Posterior vena cava (tissue), 2 donors: ENCODE measurements at regions not wholly inside any gene's neighbourhood (a gene's known extent, or its start where the extent isn't known, plus 50 kb on each side); places are given as distances from the start of the nearest gene placed in this dataset.

Experiments used
- DNase-seq: peaks from one replicate; pipeline ENCODE4 v3.0.0-alpha.2; 2020; ENCODE audit warnings: low spot score
- intact Hi-C, 2 donors: fragments of 100-400 bp; cut with DNase I; formaldehyde crosslinking; loops; one replicate each; pipeline versions ENCODE4 v1.14.1 to v1.14.2; 2022 to 2023
- donor health status: DM: yes; HTN: yes; CAD: no.
- donor health status: DM: yes; HTN: yes; CAD: no.

DNA sequence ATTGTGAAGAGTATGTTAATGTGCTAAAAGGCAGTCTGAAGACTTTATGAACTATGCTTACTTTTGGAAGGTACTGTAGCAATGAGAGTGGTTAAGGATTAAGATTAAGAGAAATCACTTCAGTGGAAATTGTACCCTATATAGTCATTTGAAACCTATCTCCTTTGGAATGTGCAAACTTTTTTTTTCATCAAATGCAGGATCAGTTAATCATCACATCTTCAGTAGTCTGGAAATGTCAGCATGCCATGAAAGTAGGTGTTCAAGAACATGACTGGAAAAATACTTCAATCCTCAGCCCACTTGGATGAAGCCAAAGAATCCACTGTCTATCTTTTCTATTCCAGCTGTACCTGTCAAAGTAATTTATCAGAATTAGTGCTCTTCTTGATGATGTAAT lies 157.8 kb upstream of the TMEM161B start:
- DNase-seq, result no peak
- intact Hi-C loops, result no loop called here

DNA sequence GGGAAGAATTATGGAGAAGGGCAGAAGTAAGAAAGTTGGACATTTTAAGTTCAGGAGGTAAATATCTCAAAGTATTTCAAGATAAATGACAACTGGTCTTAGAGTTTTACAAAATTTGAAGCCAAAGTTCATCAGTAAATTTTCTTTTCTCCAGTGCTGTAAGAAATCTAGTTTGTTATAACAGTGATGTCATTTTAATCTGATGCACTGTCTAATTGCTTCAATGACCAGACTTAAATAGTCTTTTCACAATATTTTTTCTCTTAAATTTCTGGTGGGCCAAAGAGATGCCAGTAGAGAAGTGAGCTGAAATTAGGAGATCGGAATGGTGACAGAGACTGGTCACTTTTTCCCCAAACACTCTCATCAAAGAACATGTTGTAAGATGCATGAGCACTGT lies 156.5 kb upstream of the TMEM161B start:
- intact Hi-C loops, result no loop called here
- DNase-seq, result no peak

- DNase-seq, result no peak
- intact Hi-C loops, result no loop called here
Measured at GRCh38 chr5:88419931-88420330, 151.3 kb upstream of the TMEM161B start.

DNA sequence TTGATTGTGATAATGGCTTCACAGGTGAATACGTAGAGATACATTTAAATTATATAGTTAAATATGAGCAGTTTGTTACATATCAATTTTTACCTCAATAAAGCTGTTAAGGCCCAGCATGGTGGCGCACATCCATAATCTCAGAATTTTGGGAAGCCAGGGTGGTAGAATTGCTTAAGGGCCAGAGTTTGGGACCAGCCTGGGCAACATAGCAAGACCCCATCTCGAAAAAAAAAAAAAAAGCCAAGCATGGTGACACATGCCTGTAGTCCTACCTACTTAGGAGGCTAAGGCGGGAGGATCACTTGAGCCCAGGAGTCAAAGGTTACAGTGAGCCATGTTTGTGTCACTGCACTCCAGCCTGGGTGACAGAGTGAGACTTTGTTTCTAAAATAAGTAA lies 138.7 kb upstream of the TMEM161B start:
- intact Hi-C loops, result no loop called here
- no peak for DNase-seq

GRCh38 chr5:88405783-88406182 lies 137.1 kb upstream of the TMEM161B start:
- DNase-seq, result no peak
- intact Hi-C loops, result no loop called here

GRCh38 chr5:88404405-88404804 lies 135.8 kb upstream of the TMEM161B start:
- intact Hi-C loops, result no loop called here
- no peak for DNase-seq

GRCh38 chr5:88401686-88402085 lies 133.0 kb upstream of the TMEM161B start:
- no peak for DNase-seq
- intact Hi-C loops, result no loop called here

DNA sequence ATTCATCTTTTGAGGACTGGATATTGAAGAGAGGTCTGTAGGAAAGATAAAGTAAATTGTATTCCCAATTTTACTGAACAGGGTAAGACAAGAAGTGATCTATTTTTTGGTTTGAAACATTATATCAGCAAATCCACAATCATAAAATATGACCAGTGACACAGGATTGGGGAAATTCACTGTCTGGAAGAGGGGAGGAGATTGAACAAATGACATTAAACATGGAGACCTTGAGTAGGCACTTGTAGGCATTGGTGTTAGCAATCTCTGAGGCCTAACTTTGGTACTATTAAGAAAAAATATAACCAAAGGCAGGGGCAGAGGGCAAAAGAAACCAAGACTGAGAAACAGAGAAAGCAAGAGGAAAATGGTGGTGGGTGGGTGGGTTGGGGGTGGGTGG lies 132.6 kb upstream of the TMEM161B start:
- intact Hi-C loops, result no loop called here
- DNase-seq, result no peak

- no peak for DNase-seq
- intact Hi-C loops, result no loop called here
Measured at GRCh38 chr5:88399561-88399960, 130.9 kb upstream of the TMEM161B start.

GRCh38 chr5:88398316-88398715 lies 129.7 kb upstream of the TMEM161B start:
- no peak for DNase-seq

DNA sequence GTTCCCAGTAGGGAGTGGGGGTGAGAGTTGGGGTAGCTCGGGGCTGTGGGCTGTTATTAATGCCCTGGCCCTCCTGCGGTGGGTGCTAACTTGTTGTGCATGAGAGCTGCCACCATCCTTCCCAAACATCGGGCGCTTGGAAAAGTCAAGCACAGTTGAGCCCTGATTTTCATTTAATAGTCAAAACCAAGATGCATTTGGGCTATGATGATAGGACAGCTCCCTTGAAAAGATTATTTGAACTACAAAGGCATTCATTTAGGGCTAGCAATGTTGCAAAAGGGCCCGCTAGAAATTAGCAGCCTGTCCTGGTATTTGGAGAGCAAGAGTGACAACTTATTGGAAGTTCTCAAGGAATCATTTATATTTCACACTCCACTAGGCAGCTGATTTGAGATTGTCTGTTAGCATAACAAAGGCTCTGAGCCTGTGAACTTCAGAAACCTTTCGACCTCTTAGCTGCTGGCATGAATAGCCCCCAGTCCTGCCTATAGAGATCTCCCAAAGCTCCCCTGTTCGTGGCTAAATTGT lies 128.2 kb upstream of the TMEM161B start:
- intact Hi-C loops, result no loop called here
- no peak for DNase-seq

More at GRCh38 chr5:88398316-88398715, 129.7 kb upstream of the TMEM161B start:
- intact Hi-C loops, result no loop called here

DNA sequence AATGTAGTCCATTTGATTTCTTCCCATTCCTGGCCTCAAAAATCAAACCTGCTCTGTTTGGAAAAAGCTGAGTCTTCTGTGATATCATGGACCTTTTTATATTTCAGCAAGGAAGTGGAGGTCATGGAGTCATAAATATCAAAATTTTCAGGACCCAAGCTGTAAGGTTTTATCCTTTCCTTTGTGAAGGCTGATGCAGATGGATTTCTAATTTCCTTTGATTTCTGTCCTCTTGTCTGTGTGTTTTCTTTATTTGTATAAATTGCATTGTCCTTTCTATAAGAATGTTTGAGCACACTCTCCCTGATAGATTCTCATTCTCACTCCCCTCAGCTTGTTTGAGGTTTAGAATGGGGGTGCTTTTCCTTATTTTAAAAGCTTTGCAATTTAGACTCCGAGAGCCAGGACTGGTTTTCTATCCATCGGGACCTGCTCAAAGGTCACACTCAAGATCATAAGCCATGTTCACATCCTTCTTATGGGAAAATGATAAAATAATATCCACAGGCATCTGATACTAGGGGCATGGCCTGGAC lies 127.4 kb upstream of the TMEM161B start:
- no peak for DNase-seq
- intact Hi-C loops, result no loop called here

- intact Hi-C loops, result no loop called here
Measured at GRCh38 chr5:88395264-88395663, 126.6 kb upstream of the TMEM161B start.

GRCh38 chr5:88394536-88395175 lies 126.0 kb upstream of the TMEM161B start:
- DNase-seq, result no peak
- intact Hi-C loops, result no loop called here

More at GRCh38 chr5:88395264-88395663, 126.6 kb upstream of the TMEM161B start:
- no peak for DNase-seq

DNA sequence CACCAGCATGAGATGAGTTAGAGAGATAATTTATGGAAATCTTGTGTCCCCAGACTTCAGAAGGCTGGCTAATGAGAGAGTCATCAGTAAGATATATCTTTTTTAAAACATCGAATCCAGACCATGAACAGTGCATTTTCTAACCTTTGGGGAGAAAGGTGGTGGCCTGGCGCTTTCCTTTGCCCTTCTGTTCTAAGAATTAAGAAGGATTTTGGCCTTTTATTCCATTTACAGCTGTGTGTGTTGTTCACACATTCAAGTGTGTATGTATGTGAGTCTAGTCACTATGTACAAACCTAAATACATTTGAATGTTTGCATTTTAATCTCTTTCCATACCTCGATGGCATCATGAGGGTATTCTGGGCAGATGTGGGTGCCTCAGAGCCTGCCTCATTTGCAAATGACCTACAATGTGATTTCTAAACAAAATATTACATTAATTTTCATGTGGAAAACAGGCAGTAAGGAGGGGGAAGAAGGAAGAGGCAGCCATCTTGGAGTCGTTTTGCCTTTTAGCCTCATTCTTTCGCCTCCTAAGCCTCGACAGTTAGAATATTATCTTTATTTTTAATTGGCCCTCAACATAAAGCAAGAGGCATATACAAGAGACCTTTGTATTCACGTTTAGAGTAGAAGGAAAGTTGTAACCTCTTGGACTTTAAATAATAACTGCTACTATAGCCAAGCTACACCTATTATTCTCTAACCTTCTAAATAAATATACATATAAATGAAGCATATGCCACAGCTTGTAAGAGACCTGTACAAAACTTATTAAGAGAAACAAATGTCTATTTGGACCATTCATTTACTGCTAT lies 125.3 kb upstream of the TMEM161B start:
- intact Hi-C loops, result no loop called here
- DNase-seq, result no peak

DNA sequence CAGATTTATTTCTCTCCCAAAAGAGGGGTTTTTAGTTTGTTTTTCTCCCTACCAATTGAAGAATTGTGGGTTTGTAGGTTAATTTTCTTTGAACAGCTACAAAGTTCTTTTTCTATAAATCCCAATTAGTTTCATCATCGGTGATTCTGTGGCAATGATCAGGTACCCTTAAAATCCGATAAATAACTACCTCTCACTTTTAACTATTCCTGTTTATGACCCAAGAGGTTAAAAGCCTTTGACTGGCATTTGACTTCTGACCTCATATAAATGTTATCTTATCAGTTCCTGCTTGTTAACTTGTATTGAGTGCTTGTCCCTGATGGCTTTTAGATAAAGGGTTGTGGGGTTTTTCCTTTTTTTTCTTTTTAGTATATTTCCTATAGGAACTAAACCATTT lies 124.4 kb upstream of the TMEM161B start:
- DNase-seq, result no peak
- intact Hi-C loops, result no loop called here

GRCh38 chr5:88391991-88392390 lies 123.3 kb upstream of the TMEM161B start:
- no peak for DNase-seq
- intact Hi-C loops, result no loop called here

DNA sequence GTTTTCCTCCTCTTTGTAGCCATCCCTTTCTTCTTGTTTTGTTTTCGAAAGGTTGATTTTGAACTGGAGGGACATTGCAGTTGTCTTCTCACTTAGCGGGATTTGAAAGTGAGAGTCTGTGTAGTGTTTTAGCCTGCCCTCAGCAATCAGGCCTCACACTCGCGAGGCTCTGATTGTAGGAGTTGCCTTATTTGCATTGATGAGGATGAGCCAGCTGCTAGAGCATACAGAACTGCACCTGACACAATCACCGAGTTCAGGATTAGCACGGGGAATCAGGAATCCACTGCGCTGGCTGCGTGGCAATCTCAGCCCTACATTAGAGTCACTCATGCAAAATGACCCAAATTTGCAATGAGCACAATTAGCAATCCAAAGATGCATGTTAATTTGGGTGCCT lies 122.5 kb upstream of the TMEM161B start:
- DNase-seq, result no peak
- intact Hi-C loops, result no loop called here

DNA sequence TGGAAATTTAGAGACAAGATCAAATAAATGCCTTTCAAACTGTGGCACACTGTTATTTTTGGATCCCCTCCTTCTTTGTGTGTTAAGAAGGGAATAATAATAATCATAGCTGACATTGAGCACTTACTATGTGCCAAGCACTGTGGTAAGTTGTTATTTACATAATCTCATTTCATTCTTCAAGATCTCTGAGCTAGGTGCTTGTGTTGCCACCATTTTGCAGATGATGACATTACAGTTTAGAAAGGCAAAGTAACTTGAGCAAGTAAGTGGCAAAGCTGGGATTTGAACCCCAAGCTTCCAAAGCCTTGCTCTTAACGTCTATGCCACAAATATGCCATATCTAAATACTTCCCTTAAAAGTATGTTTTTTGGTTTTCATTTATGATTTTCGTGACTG lies 121.8 kb upstream of the TMEM161B start:
- intact Hi-C loops, result no loop called here
- DNase-seq, result no peak

DNA sequence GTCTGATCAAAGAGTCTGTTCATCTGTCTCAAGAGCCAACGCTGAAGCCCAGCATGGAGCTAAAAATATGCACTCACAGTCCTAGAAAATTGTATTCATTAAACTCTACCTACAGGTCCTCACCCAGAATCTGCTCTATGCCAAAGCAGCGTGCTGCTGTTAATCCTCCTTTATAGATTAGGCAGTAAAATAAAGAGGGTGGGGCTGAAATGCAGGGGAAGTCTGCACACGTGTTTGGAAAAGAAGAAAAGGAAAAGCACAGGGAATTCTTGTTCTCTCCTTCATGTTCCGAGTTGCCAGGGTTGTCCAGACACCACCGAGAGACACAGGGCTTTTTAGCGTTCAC lies 121.4 kb upstream of the TMEM161B start:
- DNase-seq, result no peak
- intact Hi-C loops, result no loop called here
